Activated CD4-positive, alpha-beta T cell treated with anti-CD3 and anti-CD28 coated beads, Interleukin-2, amount 10 ng/mL, durations not matched to agents 7 days and 5 days (primary cell): ENCODE measurements at regions not wholly inside any gene's neighbourhood (a gene's known extent, or its start where the extent isn't known, plus 50 kb on each side); places are given as distances from the start of the nearest gene placed in this dataset.

Source experiments
- CTCF ChIA-PET: fragments of 350-600 bp; sonication (Branson Sonifier 250); formaldehyde crosslinking; loops from one replicate; lab custom pipeline; 2021; ENCODE audit warnings: antibody characterized with exemption; lab: Charles Lee
- POLR2A ChIA-PET: fragments of 350-600 bp; sonication (Branson Sonifier 250); formaldehyde crosslinking; loops from one replicate; lab custom pipeline; 2021; ENCODE audit warnings: antibody characterized with exemption; lab: Charles Lee
- DNase-seq: peaks from one replicate; pipeline ENCODE4 v3.0.0-alpha.2; 2020
- H3K27ac Mint-ChIP-seq: one replicate; pipeline ENCODE4 v1.8.0; 2021; ENCODE audit warnings: mild to moderate bottlenecking, moderate library complexity, mixed read lengths
- H3K27me3 Mint-ChIP-seq: one replicate; pipeline ENCODE4 v1.8.0; 2021; ENCODE audit warnings: mixed read lengths
- H3K36me3 Mint-ChIP-seq: one replicate; pipeline ENCODE4 v1.8.0; 2021; ENCODE audit warnings: low read depth, mixed read lengths
- H3K4me1 Mint-ChIP-seq: one replicate; pipeline ENCODE4 v1.8.0; 2021; ENCODE audit warnings: mixed read lengths
- H3K4me3 Mint-ChIP-seq: one replicate; pipeline ENCODE4 v1.8.0; 2021; ENCODE audit warnings: mild to moderate bottlenecking, moderate library complexity, mixed read lengths
- H3K9me3 Mint-ChIP-seq: one replicate; pipeline ENCODE4 v1.8.0; 2021; ENCODE audit warnings: mixed read lengths

GRCh38 chr6:5922230-5922629, 84.5 kb downstream of the NRN1 start:
- peaks cover 15% of the 10 kb centered on the region for H3K27me3 Mint-ChIP-seq
- H3K36me3 Mint-ChIP-seq = no peaks in the 10 kb centered on the region
- DNase-seq = no peak
- H3K4me1 Mint-ChIP-seq = no peaks in the 10 kb centered on the region
- H3K9me3 Mint-ChIP-seq = no peaks in the 10 kb centered on the region
- POLR2A ChIA-PET = no interaction called here
- H3K27ac Mint-ChIP-seq = no peak overlapping the region
- no peak overlapping the region for H3K4me3 Mint-ChIP-seq
- CTCF ChIA-PET = no interaction called here

- ChIA-PET POLR2A (no interaction called here), CTCF (no interaction called here)
- no peak overlapping the region for H3K27ac Mint-ChIP-seq
- H3K4me3 Mint-ChIP-seq = no peak overlapping the region
- H3K36me3 Mint-ChIP-seq = no peaks in the 10 kb centered on the region
- peaks cover 9% of the 10 kb centered on the region for H3K27me3 Mint-ChIP-seq
- no peak for DNase-seq
- no peaks in the 10 kb centered on the region for H3K4me1 Mint-ChIP-seq
- no peaks in the 10 kb centered on the region for H3K9me3 Mint-ChIP-seq
Observed at GRCh38 chr6:5909721-5910120, 97.0 kb downstream of the NRN1 start.

- Mint-ChIP-seq H3K4me3 (no peak overlapping the region), H3K36me3 (no peaks in the 10 kb centered on the region), H3K27me3 (peaks cover 1% of the 10 kb centered on the region), H3K9me3 (no peaks in the 10 kb centered on the region), H3K27ac (no peak overlapping the region), H3K4me1 (no peaks in the 10 kb centered on the region)
- DNase-seq = no peak
- POLR2A ChIA-PET = no interaction called here
- CTCF ChIA-PET = no interaction called here
Observed at GRCh38 chr6:5906842-5907241, 99.9 kb downstream of the NRN1 start.

- Mint-ChIP-seq H3K27me3 (peaks cover 1% of the 10 kb centered on the region), H3K4me1 (no peaks in the 10 kb centered on the region), H3K4me3 (no peak overlapping the region), H3K27ac (no peak overlapping the region), H3K36me3 (no peaks in the 10 kb centered on the region), H3K9me3 (no peaks in the 10 kb centered on the region)
- ChIA-PET CTCF (no interaction called here), POLR2A (no interaction called here)
- no peak for DNase-seq
Observed at GRCh38 chr6:5906340-5906670, 100.4 kb downstream of the NRN1 start.

GRCh38 chr6:5905431-5906339, 101.0 kb downstream of the NRN1 start:
- no peaks in the 10 kb centered on the region for H3K36me3 Mint-ChIP-seq
- no peaks in the 10 kb centered on the region for H3K4me1 Mint-ChIP-seq
- H3K9me3 Mint-ChIP-seq = no peaks in the 10 kb centered on the region
- ChIA-PET CTCF (no interaction called here), POLR2A (no interaction called here)
- no peaks in the 10 kb centered on the region for H3K27me3 Mint-ChIP-seq
- H3K4me3 Mint-ChIP-seq = no peak overlapping the region
- DNase-seq = no peak
- H3K27ac Mint-ChIP-seq = no peak overlapping the region

GRCh38 chr6:5904532-5904931, 102.2 kb downstream of the NRN1 start:
- H3K9me3 Mint-ChIP-seq = no peaks in the 10 kb centered on the region
- no peaks in the 10 kb centered on the region for H3K27me3 Mint-ChIP-seq
- peaks cover 4% of the 10 kb centered on the region for H3K4me1 Mint-ChIP-seq
- ChIA-PET CTCF (interaction anchor here (0.6 kb wide), 1 partner anchor 864 kb away, joined by 5 read pairs; no protein-coding TSS in a partner anchor), POLR2A (no interaction called here)
- no peak for DNase-seq
- H3K27ac Mint-ChIP-seq = no peak overlapping the region
- H3K36me3 Mint-ChIP-seq = no peaks in the 10 kb centered on the region
- no peak overlapping the region for H3K4me3 Mint-ChIP-seq

GRCh38 chr6:5899216-5900045, 107.3 kb downstream of the NRN1 start:
- Mint-ChIP-seq H3K36me3 (no peaks in the 10 kb centered on the region), H3K4me3 (no peak overlapping the region), H3K9me3 (no peaks in the 10 kb centered on the region), H3K27me3 (no peaks in the 10 kb centered on the region), H3K27ac (peak overlapping the region; percentile 38), H3K4me1 (peaks cover 6% of the 10 kb centered on the region)
- POLR2A ChIA-PET = no interaction called here
- CTCF ChIA-PET = interaction anchor here (0.5 to 1.3 kb wide), 2 partner anchors 25 to 1365 kb away, joined by 3 read pairs; no protein-coding TSS in a partner anchor
- DNase-seq = no peak

- H3K36me3 Mint-ChIP-seq = no peaks in the 10 kb centered on the region
- POLR2A ChIA-PET = no interaction called here
- no peak overlapping the region for H3K4me3 Mint-ChIP-seq
- DNase-seq = no peak
- no peaks in the 10 kb centered on the region for H3K9me3 Mint-ChIP-seq
- CTCF ChIA-PET = interaction anchor here (0.5 to 1.3 kb wide), 2 partner anchors 26 to 1364 kb away, joined by 3 read pairs; no protein-coding TSS in a partner anchor
- H3K27ac Mint-ChIP-seq = no peak overlapping the region
- H3K4me1 Mint-ChIP-seq = peaks cover 6% of the 10 kb centered on the region
- H3K27me3 Mint-ChIP-seq = no peaks in the 10 kb centered on the region
Observed at GRCh38 chr6:5898563-5898962, 108.2 kb downstream of the NRN1 start.

GRCh38 chr6:5898102-5898501, 108.6 kb downstream of the NRN1 start:
- CTCF ChIA-PET = no interaction called here

GRCh38 chr6:5896476-5897200, 110.1 kb downstream of the NRN1 start:
- CTCF ChIA-PET = no interaction called here
- peaks cover 16% of the 10 kb centered on the region for H3K4me1 Mint-ChIP-seq
- no peak for DNase-seq
- H3K4me3 Mint-ChIP-seq = no peak overlapping the region
- no peaks in the 10 kb centered on the region for H3K27me3 Mint-ChIP-seq
- no peak overlapping the region for H3K27ac Mint-ChIP-seq
- no peaks in the 10 kb centered on the region for H3K36me3 Mint-ChIP-seq
- peaks cover 4% of the 10 kb centered on the region for H3K9me3 Mint-ChIP-seq
- POLR2A ChIA-PET = no interaction called here

More at GRCh38 chr6:5898102-5898501, 108.6 kb downstream of the NRN1 start:
- Mint-ChIP-seq H3K27ac (no peak overlapping the region), H3K27me3 (no peaks in the 10 kb centered on the region), H3K36me3 (no peaks in the 10 kb centered on the region), H3K4me1 (peaks cover 6% of the 10 kb centered on the region), H3K9me3 (no peaks in the 10 kb centered on the region), H3K4me3 (no peak overlapping the region)
- DNase-seq = no peak
- POLR2A ChIA-PET = no interaction called here

- ChIA-PET POLR2A (no interaction called here), CTCF (no interaction called here)
- H3K27me3 Mint-ChIP-seq = no peaks in the 10 kb centered on the region
- H3K27ac Mint-ChIP-seq = no peak overlapping the region
- H3K4me1 Mint-ChIP-seq = peaks cover 10% of the 10 kb centered on the region
- no peaks in the 10 kb centered on the region for H3K36me3 Mint-ChIP-seq
- peaks cover 4% of the 10 kb centered on the region for H3K9me3 Mint-ChIP-seq
- H3K4me3 Mint-ChIP-seq = no peak overlapping the region
- no peak for DNase-seq
Observed at GRCh38 chr6:5894357-5894756, 112.4 kb downstream of the NRN1 start.

GRCh38 chr6:5893295-5893694, 113.4 kb downstream of the NRN1 start:
- Mint-ChIP-seq H3K9me3 (peaks cover 4% of the 10 kb centered on the region), H3K36me3 (no peaks in the 10 kb centered on the region), H3K4me1 (peaks cover 10% of the 10 kb centered on the region), H3K27me3 (no peaks in the 10 kb centered on the region), H3K4me3 (no peak overlapping the region), H3K27ac (no peak overlapping the region)
- ChIA-PET POLR2A (no interaction called here), CTCF (interaction anchor here (1.1 to 1.5 kb wide), 2 partner anchors 9 to 150 kb away, joined by 4 read pairs; no protein-coding TSS in a partner anchor)
- DNase-seq = no peak
